Fibroblast of villous mesenchyme (primary cell): ENCODE measurements at regions not wholly inside any gene's neighbourhood (a gene's known extent, or its start where the extent isn't known, plus 50 kb on each side); places are given as distances from the start of the nearest gene placed in this dataset.

Experiments
- DNase-seq: peaks from one replicate; pipeline ENCODE4 v3.0.0-alpha.2; 2010; ENCODE audit warnings: low read depth
- H3K4me3 ChIP-seq: 2 replicates; pipeline ENCODE4 v1.5.1; 2011; ENCODE audit warnings: low read depth, mild to moderate bottlenecking, low read length
- CTCF ChIP-seq: IDR thresholded peaks from 2 replicates; pipeline ENCODE4 v1.5.1; 2012; ENCODE audit warnings: low read depth, mild to moderate bottlenecking, low read length; ENCODE audit not compliant: insufficient read depth

DNA sequence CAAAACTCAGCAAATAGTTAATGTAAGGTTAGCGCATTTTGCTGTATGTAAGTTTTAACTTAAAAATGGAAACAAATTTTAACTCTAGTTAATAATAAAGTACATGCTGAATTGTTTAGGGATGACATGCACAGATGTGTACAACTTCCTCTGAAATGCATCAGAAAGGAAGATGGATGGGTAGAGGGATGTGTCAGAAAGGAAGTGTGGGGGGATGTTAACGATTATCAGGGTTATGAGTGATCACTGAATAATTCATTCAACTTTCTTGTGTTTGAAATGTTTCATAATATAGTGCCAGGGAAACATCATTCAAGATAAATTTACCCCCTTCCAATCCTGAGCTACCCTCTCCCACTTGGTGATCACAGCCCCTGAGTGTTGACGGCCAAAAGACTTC lies 87.6 kb downstream of the FOXA2 start:
- H3K4me3 ChIP-seq: no peak overlapping the region
- no peak for DNase-seq
- no peak for TF ChIP-seq CTCF

DNA sequence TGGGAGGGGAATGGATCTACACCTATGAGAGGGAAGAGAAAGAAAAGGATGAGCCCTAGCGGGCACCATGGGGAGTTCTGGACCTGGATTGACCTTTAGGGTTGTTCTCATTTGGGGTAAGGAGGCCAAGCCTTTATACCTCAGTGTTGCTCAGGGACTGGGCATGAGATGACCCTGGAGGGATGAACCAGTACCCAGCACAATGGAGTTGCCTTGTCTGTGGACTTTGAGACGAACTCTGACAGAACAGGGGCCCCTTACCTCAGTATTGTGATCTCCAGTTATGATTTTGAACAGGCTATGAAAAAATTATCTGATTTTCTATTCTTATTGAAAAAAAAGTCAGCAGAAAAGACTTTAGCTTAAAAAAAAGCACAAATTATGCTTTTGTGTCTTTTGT lies 88.6 kb downstream of the FOXA2 start:
- H3K4me3 ChIP-seq: no peak overlapping the region
- DNase-seq: no peak
- no peak for TF ChIP-seq CTCF

DNA sequence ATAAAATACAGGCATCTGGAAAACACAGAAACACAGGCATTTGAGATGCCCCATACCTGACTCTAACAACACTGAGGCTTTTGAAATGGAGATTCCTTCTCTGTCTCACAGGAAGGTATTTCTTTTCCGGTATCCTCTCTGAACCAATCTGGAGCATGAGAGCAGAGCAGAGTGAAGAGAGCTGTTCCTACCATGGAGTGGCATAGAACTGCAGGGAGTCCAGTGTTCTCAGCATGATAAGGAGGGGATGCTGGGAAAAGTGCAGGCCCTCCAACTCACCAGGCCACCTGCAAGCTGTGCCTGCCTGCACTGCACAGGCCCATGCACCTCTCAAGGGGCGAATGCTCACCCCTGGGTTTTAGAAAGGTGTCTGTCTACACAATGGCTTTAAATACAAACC lies 89.2 kb downstream of the FOXA2 start:
- no peak for DNase-seq
- no peak for TF ChIP-seq CTCF
- H3K4me3 ChIP-seq: no peak overlapping the region

- no peak for DNase-seq
- TF ChIP-seq CTCF: no peak
- H3K4me3 ChIP-seq: no peak overlapping the region
Measured at GRCh38 chr20:22492497-22492896, 91.9 kb downstream of the FOXA2 start.

- TF ChIP-seq CTCF: no peak
- no peak overlapping the region for H3K4me3 ChIP-seq
- DNase-seq: no peak
Measured at GRCh38 chr20:22491194-22491505, 93.2 kb downstream of the FOXA2 start.

DNA sequence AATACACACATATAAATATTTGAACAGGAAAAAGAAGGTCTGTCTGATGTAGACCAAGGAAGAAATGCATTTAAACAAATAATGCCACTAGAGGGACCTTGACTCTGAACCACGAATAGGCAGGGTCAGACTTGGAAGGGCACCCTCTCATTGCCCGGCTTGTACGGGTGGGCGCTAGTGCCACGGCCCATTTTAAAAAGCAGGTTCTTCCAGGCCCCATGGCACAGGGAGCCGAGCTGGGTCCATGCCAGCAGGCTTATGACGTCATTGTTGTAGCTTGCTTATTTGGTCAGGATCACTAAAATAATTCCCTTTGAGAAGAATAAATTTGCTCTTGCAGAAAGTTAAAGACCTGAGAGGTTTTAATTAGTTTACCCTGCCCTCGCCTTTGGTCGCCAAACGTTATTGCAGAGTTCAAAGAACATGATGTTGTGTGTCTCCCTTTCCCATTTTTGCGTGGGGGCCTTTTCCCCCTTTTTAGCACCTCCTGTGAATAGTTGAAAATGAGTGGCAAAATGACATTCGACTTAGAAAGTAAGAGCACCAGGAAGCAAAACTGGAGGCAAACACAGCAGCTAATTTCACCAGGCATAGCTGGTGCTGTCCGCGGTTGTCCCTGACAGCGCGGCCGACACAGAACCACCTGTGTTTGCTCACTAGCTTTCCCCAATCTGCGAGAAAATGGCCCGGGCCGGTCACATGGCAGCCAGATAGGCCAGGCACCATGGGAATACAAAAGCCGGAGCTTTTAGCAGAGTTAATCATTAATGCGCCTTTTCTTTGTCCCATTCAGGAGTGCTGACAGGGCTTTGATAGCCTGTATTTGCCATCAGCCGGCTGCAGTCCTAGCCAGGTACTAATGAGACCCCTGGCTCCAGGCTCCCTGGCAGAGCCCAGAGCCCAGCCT lies 93.8 kb downstream of the FOXA2 start:
- no peak overlapping the region for H3K4me3 ChIP-seq
- no peak for DNase-seq
- no peak for TF ChIP-seq CTCF

DNA sequence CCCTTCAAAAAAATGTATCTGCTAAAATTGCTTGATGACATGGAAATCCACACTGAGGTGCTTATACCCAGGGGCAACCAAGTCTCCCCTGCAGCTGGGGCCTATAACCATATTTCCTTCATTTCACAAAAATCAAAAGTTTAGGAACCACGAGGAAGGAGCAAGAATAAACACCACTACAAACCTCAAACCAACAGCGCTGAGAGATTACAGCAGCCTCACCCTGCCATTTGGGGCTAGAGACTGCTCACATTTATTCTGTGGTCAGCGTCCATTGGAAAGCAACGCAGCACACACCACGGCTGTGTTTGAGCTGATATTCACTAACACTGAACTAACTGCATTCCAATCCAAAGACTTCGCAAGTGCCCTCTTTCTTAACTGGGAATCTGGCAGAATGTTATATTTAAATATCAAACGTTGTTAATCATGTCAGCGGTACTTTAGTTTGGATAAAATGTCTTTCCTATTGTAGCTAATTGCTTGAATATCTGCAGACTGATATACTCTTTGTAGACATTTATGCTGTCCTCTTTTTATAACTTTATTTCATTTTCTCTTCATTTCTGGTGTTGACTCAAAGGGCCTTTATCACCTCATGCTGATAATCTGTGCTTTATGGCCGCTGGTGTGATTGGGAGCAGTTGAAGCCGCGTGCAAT lies 94.6 kb downstream of the FOXA2 start:
- no peak for DNase-seq
- no peak for TF ChIP-seq CTCF

More for the DNA sequence above, 94.6 kb downstream of the FOXA2 start:
- H3K4me3 ChIP-seq: no peak overlapping the region
